GM21528 (cell line): ENCODE measurements at regions not wholly inside any gene's neighbourhood (a gene's known extent, or its start where the extent isn't known, plus 50 kb on each side); places are given as distances from the start of the nearest gene placed in this dataset.

ENCODE experiments used
- ATAC-seq: cut with Tn5 transposase; IDR thresholded peaks from one replicate; pipeline ENCODE4 v1.9.1; 2021; ENCODE audit warnings: mild to moderate bottlenecking, moderate library complexity; ENCODE audit not compliant: unreplicated experiment, low FRiP score

GRCh38 chr3:23740517-23740965 lies 65.2 kb upstream of the UBE2E1 start:
- peak; percentile 79 for ATAC-seq

- ATAC-seq = peak; percentile 12
Measured at GRCh38 chr3:23741036-23741706, 64.6 kb upstream of the UBE2E1 start.

- ATAC-seq = no peak
Measured at GRCh38 chr3:23743141-23743784, 62.5 kb upstream of the UBE2E1 start.

- ATAC-seq = no peak
Measured at GRCh38 chr3:23746441-23746840, 59.3 kb upstream of the UBE2E1 start.

GRCh38 chr3:23747841-23748240 lies 57.9 kb upstream of the UBE2E1 start:
- no peak for ATAC-seq

GRCh38 chr3:23748398-23749110 lies 57.2 kb upstream of the UBE2E1 start:
- ATAC-seq = no peak

- no peak for ATAC-seq
Measured at GRCh38 chr3:23749609-23750008, 56.1 kb upstream of the UBE2E1 start.

- no peak for ATAC-seq
Measured at GRCh38 chr3:23750573-23751210, 55.1 kb upstream of the UBE2E1 start.

- no peak for ATAC-seq
Measured at GRCh38 chr3:23751212-23751723, 54.5 kb upstream of the UBE2E1 start.

GRCh38 chr3:23752126-23752525 lies 53.6 kb upstream of the UBE2E1 start:
- ATAC-seq = no peak

- no peak for ATAC-seq
Measured at GRCh38 chr3:23754215-23754614, 51.5 kb upstream of the UBE2E1 start.
